Peyer's patch (tissue), 4 donors: ENCODE measurements at regions not wholly inside any gene's neighbourhood (a gene's known extent, or its start where the extent isn't known, plus 50 kb on each side); places are given as distances from the start of the nearest gene placed in this dataset.

Experiments
- DNase-seq, 3 donors: peaks; one replicate each; pipeline ENCODE4 v3.0.0-alpha.2; 2017 to 2019
- H3K27ac ChIP-seq, 4 donors: fragments of 200-600 bp; sonication (generic); one replicate each; pipeline ENCODE4 v1.5.1; 2016 to 2019
- H3K27me3 ChIP-seq, 2 donors: fragments of 200-600 bp; sonication (generic); one replicate each; pipeline ENCODE4 v1.5.1; 2019
- H3K36me3 ChIP-seq, 3 donors: fragments of 200-600 bp; sonication (generic); one replicate each; pipeline ENCODE4 v1.5.1; 2016 to 2019
- H3K4me1 ChIP-seq, 4 donors: fragments of 200-600 bp; sonication (generic); one replicate each; pipeline ENCODE4 v1.5.1; 2016 to 2019
- H3K4me3 ChIP-seq, 4 donors: fragments of 200-600 bp; sonication (generic); 1 replicate in 3 of 4; 2 replicates in 1 of 4; pipeline ENCODE4 v1.5.1; 2016 to 2019; ENCODE audit warnings: mild to moderate bottlenecking in 1 of 4
- H3K9me3 ChIP-seq, 4 donors: fragments of 200-600 bp; sonication (generic); one replicate each; pipeline ENCODE4 v1.5.1; 2016 to 2019; ENCODE audit warnings: mild to moderate bottlenecking in 1 of 4
- CTCF ChIP-seq, 6 experiments: fragments of 450-650 bp in 4 of 6; fragments of 200-600 bp in 2 of 6; sonication (generic) in 1 of 6; IDR thresholded peaks; one replicate each; pipeline ENCODE4 v1.5.1; 2017 to 2019; ENCODE audit warnings: antibody characterized with exemption in 6 of 6, mild to moderate bottlenecking in 3 of 6, moderate library complexity in 1 of 6
- POLR2A ChIP-seq, 2 donors: fragments of 450-650 bp; IDR thresholded peaks; one replicate each; pipeline ENCODE4 v1.5.1; 2017; ENCODE audit warnings: antibody characterized with exemption in 2 of 2, mild to moderate bottlenecking in 2 of 2, moderate library complexity in 2 of 2

DNA sequence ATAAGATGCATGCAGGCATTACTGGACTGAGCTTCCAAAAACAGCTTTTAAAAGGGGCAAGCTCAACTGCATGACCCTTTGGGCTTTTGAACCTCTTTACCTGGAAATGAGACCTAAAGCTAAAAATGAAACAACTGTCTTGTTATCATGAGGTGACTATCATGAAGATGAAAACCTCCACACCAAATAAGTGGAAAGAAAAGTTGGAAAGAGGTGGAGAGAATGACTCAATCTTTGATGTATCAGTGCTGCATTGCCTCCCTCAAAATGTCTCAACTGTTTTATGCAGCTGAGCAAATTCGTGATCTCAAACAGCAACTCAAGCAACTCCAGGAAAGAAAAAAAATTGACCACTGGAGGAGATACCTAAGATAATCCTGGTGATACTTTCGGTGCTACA lies 307.1 kb downstream of the KBTBD8 start:
- H3K27ac ChIP-seq, result no peak overlapping the region
- TF ChIP-seq POLR2A (IDR thresholded peaks at IDR 0.05), result no peak
- no peak for TF ChIP-seq CTCF (IDR thresholded peaks at IDR 0.05)
- H3K4me1 ChIP-seq, result no peaks in the 10 kb centered on the region
- no peaks in the 10 kb centered on the region for H3K9me3 ChIP-seq
- H3K4me3 ChIP-seq, result no peak overlapping the region
- H3K36me3 ChIP-seq, result no peaks in the 10 kb centered on the region
- DNase-seq, result no peak
- no peaks in the 10 kb centered on the region for H3K27me3 ChIP-seq

- Histone ChIP-seq H3K4me3 (no peak overlapping the region), H3K4me1 (no peaks in the 10 kb centered on the region), H3K27ac (no peak overlapping the region), H3K27me3 (no peaks in the 10 kb centered on the region), H3K9me3 (no peaks in the 10 kb centered on the region), H3K36me3 (no peaks in the 10 kb centered on the region)
- no peak for DNase-seq
- TF ChIP-seq POLR2A (IDR thresholded peaks at IDR 0.05), result no peak
- TF ChIP-seq CTCF (IDR thresholded peaks at IDR 0.05), result no peak
These were observed 307.8 kb downstream of the KBTBD8 start for GRCh38 chr3:67305922-67306321.

DNA sequence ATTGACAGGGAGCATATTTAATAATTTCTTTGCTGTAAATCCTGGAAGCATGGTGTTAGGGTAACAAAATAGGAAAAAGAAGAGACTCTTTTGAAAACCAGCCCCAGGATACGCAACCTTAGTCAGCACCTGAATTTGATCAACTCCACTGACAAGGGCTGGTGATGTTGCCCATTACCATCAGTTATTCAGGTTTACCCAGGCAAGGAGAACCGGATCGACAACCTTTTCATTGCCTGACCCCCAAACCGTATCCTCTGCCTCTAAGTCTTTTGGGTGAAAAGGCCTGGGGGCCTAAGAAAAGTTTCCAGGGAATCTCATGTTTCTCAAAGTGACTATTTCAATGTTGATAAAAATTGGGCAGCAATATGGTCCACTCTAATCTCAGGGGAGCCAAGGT lies 313.3 kb downstream of the KBTBD8 start:
- Histone ChIP-seq H3K36me3 (no peaks in the 10 kb centered on the region), H3K4me3 (no peak overlapping the region), H3K27ac (no peak overlapping the region), H3K4me1 (no peaks in the 10 kb centered on the region), H3K9me3 (no peaks in the 10 kb centered on the region), H3K27me3 (no peaks in the 10 kb centered on the region)
- DNase-seq, result no peak
- no peak for TF ChIP-seq POLR2A (IDR thresholded peaks at IDR 0.05)
- TF ChIP-seq CTCF (IDR thresholded peaks at IDR 0.05), result no peak

- no peaks in the 10 kb centered on the region for H3K4me1 ChIP-seq
- no peak for DNase-seq
- H3K27ac ChIP-seq, result no peak overlapping the region
- H3K27me3 ChIP-seq, result no peaks in the 10 kb centered on the region
- no peaks in the 10 kb centered on the region for H3K9me3 ChIP-seq
- no peaks in the 10 kb centered on the region for H3K36me3 ChIP-seq
- no peak overlapping the region for H3K4me3 ChIP-seq
- TF ChIP-seq POLR2A (IDR thresholded peaks at IDR 0.05) (no peak), CTCF (IDR thresholded peaks at IDR 0.05) (no peak)
These were observed 314.0 kb downstream of the KBTBD8 start for GRCh38 chr3:67312155-67312554.

DNA sequence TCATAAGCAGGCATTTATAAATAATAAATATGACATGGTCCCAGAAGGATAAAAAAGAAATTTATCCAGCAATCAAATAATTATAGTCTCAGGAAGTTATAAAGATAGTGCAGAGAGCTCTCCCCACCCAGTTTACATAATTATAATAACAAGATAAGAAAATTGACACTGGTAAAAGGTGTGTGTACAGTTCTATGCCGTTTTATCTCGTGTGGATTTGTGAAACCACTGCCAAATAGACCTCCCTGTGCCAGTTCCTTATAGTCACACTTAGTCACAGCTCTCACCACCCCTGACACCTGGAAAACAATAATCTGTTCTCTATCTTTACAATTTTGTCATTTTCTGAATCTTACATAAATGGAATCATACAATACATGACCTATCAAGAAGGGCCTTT lies 320.1 kb downstream of the KBTBD8 start:
- Histone ChIP-seq H3K27ac (no peak overlapping the region), H3K36me3 (no peaks in the 10 kb centered on the region), H3K4me1 (no peaks in the 10 kb centered on the region), H3K9me3 (peaks cover 0 to 3% (median 0%) of the 10 kb centered on the region in 4 donors), H3K4me3 (no peak overlapping the region), H3K27me3 (no peaks in the 10 kb centered on the region)
- TF ChIP-seq CTCF (IDR thresholded peaks at IDR 0.05), result no peak
- no peak for DNase-seq

GRCh38 chr3:67324554-67324953 lies 326.4 kb downstream of the KBTBD8 start:
- Histone ChIP-seq H3K4me1 (no peaks in the 10 kb centered on the region), H3K9me3 (peaks cover 0 to 3% (median 0%) of the 10 kb centered on the region in 4 donors), H3K36me3 (no peaks in the 10 kb centered on the region), H3K27me3 (no peaks in the 10 kb centered on the region), H3K27ac (no peak overlapping the region), H3K4me3 (no peak overlapping the region)
- no peak for TF ChIP-seq POLR2A (IDR thresholded peaks at IDR 0.05)
- no peak for TF ChIP-seq CTCF (IDR thresholded peaks at IDR 0.05)
- DNase-seq, result no peak
